ENCODE measurements at regions not wholly inside any gene's neighbourhood (a gene's known extent, or its start where the extent isn't known, plus 50 kb on each side); places are given as distances from the start of the nearest gene placed in this dataset.

GRCh38 chr4:152091405-152091804 lies 330.6 kb upstream of the GATB start:
- Histone ChIP-seq H3K9me3 (ENCODE audit: low read depth) (no peaks in the 10 kb centered on the region), H3K9me2 (ENCODE audit: insufficient read depth) (no peaks in the 10 kb centered on the region), H3F3A (ENCODE audit: insufficient read depth) (no peaks in the 10 kb centered on the region), H4K20me1 (ENCODE audit: insufficient read depth) (no peaks in the 10 kb centered on the region), H3K79me2 (ENCODE audit: insufficient read depth) (no peaks in the 10 kb centered on the region), H3K9ac (no peak overlapping the region), H3K27ac (no peak overlapping the region), H3K27me3 (replicated peaks; ENCODE audit: insufficient read depth) (no peaks in the 10 kb centered on the region), H2AFZ (no peak overlapping the region), H3K4me3 (no peak overlapping the region), H3K36me3 (ENCODE audit: low read depth) (no peaks in the 10 kb centered on the region), H3K4me1 (ENCODE audit: insufficient read depth) (0 out of 2 replicates have a peak, but pooled peaks cover 11% of the 10 kb centered on the region), H3K4me2 (ENCODE audit: unreplicated experiment) (no peak overlapping the region)
- WGBS, 2 experiments (ENCODE audit: low coverage in 1 of 2, low lambda C conversion rate in 2 of 2, missing lambda C conversion rate in 2 of 2) = 76 to 78% methylated on average over 3 of the region's 3 CpGs
- in situ Hi-C loops (cut with MboI) = no loop called here
- TF ChIP-seq EZH2 (IDR thresholded peaks at IDR 0.05; ENCODE audit: insufficient read depth, poor library complexity, severe bottlenecking) (no peak), EZH2phosphoT487 (IDR thresholded peaks at IDR 0.05; ENCODE audit: insufficient read depth, low read depth) (no peak)
- DNase-seq = no peak

GRCh38 chr4:152090543-152090942 lies 329.7 kb upstream of the GATB start:
- Histone ChIP-seq H3K9me3 (ENCODE audit: low read depth) (no peaks in the 10 kb centered on the region), H3K4me1 (ENCODE audit: insufficient read depth) (0 out of 2 replicates have a peak, but pooled peaks cover 7% of the 10 kb centered on the region), H3K27me3 (replicated peaks; ENCODE audit: insufficient read depth) (no peaks in the 10 kb centered on the region), H3K36me3 (ENCODE audit: low read depth) (no peaks in the 10 kb centered on the region), H3K9me2 (ENCODE audit: insufficient read depth) (no peaks in the 10 kb centered on the region), H3K4me3 (no peak overlapping the region), H2AFZ (no peak overlapping the region), H3K4me2 (ENCODE audit: unreplicated experiment) (no peak overlapping the region), H3K79me2 (ENCODE audit: insufficient read depth) (no peaks in the 10 kb centered on the region), H3F3A (ENCODE audit: insufficient read depth) (no peaks in the 10 kb centered on the region), H3K9ac (no peak overlapping the region), H3K27ac (no peak overlapping the region), H4K20me1 (ENCODE audit: insufficient read depth) (no peaks in the 10 kb centered on the region)
- WGBS, 2 experiments (ENCODE audit: low coverage in 1 of 2, low lambda C conversion rate in 2 of 2, missing lambda C conversion rate in 2 of 2) = 82 to 85% methylated on average over 8 of the region's 8 CpGs
- in situ Hi-C loops (cut with MboI) = no loop called here
- no peak for DNase-seq
- TF ChIP-seq EZH2 (IDR thresholded peaks at IDR 0.05; ENCODE audit: insufficient read depth, poor library complexity, severe bottlenecking) (no peak), EZH2phosphoT487 (IDR thresholded peaks at IDR 0.05; ENCODE audit: insufficient read depth, low read depth) (no peak)

GRCh38 chr4:152089584-152089983 lies 328.8 kb upstream of the GATB start:
- Histone ChIP-seq H4K20me1 (ENCODE audit: insufficient read depth) (no peaks in the 10 kb centered on the region), H3F3A (ENCODE audit: insufficient read depth) (no peaks in the 10 kb centered on the region), H3K27me3 (replicated peaks; ENCODE audit: insufficient read depth) (peaks cover 8% of the 10 kb centered on the region; the same call in 1 of the 2 replicates), H3K79me2 (ENCODE audit: insufficient read depth) (no peaks in the 10 kb centered on the region), H3K27ac (no peak overlapping the region), H3K9ac (no peak overlapping the region), H3K36me3 (ENCODE audit: low read depth) (no peaks in the 10 kb centered on the region), H2AFZ (no peak overlapping the region), H3K9me2 (ENCODE audit: insufficient read depth) (no peaks in the 10 kb centered on the region), H3K9me3 (ENCODE audit: low read depth) (no peaks in the 10 kb centered on the region), H3K4me2 (ENCODE audit: unreplicated experiment) (no peak overlapping the region), H3K4me1 (ENCODE audit: insufficient read depth) (no peaks in the 10 kb centered on the region), H3K4me3 (no peak overlapping the region)
- in situ Hi-C loops (cut with MboI) = no loop called here
- DNase-seq = no peak
- TF ChIP-seq EZH2 (IDR thresholded peaks at IDR 0.05; ENCODE audit: insufficient read depth, poor library complexity, severe bottlenecking) = no peak
- TF ChIP-seq EZH2phosphoT487 (IDR thresholded peaks at IDR 0.05; ENCODE audit: insufficient read depth, low read depth) = no peak
- WGBS, 2 experiments (ENCODE audit: low coverage in 1 of 2, low lambda C conversion rate in 2 of 2, missing lambda C conversion rate in 2 of 2) = 61 to 68% methylated on average over 2 of the region's 2 CpGs

GRCh38 chr4:152087335-152087734 lies 326.5 kb upstream of the GATB start:
- DNase-seq = no peak
- Histone ChIP-seq H3K4me2 (ENCODE audit: unreplicated experiment) (no peak overlapping the region), H3K9me2 (ENCODE audit: insufficient read depth) (no peaks in the 10 kb centered on the region), H3F3A (ENCODE audit: insufficient read depth) (no peaks in the 10 kb centered on the region), H3K27ac (no peak overlapping the region), H3K79me2 (ENCODE audit: insufficient read depth) (no peaks in the 10 kb centered on the region), H4K20me1 (ENCODE audit: insufficient read depth) (no peaks in the 10 kb centered on the region), H2AFZ (no peak overlapping the region), H3K36me3 (ENCODE audit: low read depth) (no peaks in the 10 kb centered on the region), H3K4me1 (ENCODE audit: insufficient read depth) (no peaks in the 10 kb centered on the region), H3K4me3 (no peak overlapping the region), H3K27me3 (replicated peaks; ENCODE audit: insufficient read depth) (peaks cover 14% of the 10 kb centered on the region; the same call in 1 of the 2 replicates), H3K9me3 (ENCODE audit: low read depth) (no peaks in the 10 kb centered on the region), H3K9ac (no peak overlapping the region)
- TF ChIP-seq EZH2 (IDR thresholded peaks at IDR 0.05; ENCODE audit: insufficient read depth, poor library complexity, severe bottlenecking) = no peak
- TF ChIP-seq EZH2phosphoT487 (IDR thresholded peaks at IDR 0.05; ENCODE audit: insufficient read depth, low read depth) = no peak
- 85 to 87% methylated on average over 6 of the region's 6 CpGs for WGBS, 2 experiments (ENCODE audit: low coverage in 1 of 2, low lambda C conversion rate in 2 of 2, missing lambda C conversion rate in 2 of 2)
- in situ Hi-C loops (cut with MboI) = no loop called here

GRCh38 chr4:152085657-152086056 lies 324.9 kb upstream of the GATB start:
- Histone ChIP-seq H3K9ac (no peak overlapping the region), H3K4me1 (ENCODE audit: insufficient read depth) (no peaks in the 10 kb centered on the region), H3K36me3 (ENCODE audit: low read depth) (no peaks in the 10 kb centered on the region), H3K9me3 (ENCODE audit: low read depth) (no peaks in the 10 kb centered on the region), H3K79me2 (ENCODE audit: insufficient read depth) (no peaks in the 10 kb centered on the region), H3K27ac (no peak overlapping the region), H3F3A (ENCODE audit: insufficient read depth) (no peaks in the 10 kb centered on the region), H3K4me2 (ENCODE audit: unreplicated experiment) (no peak overlapping the region), H3K9me2 (ENCODE audit: insufficient read depth) (no peaks in the 10 kb centered on the region), H4K20me1 (ENCODE audit: insufficient read depth) (no peaks in the 10 kb centered on the region), H3K27me3 (replicated peaks; ENCODE audit: insufficient read depth) (peaks cover 14% of the 10 kb centered on the region; the same call in 1 of the 2 replicates), H2AFZ (no peak overlapping the region), H3K4me3 (no peak overlapping the region)
- WGBS, 2 experiments (ENCODE audit: low coverage in 1 of 2, low lambda C conversion rate in 2 of 2, missing lambda C conversion rate in 2 of 2) = 0 to 5% methylated on average over 1 of the region's 1 CpG
- TF ChIP-seq EZH2 (IDR thresholded peaks at IDR 0.05; ENCODE audit: insufficient read depth, poor library complexity, severe bottlenecking) (no peak), EZH2phosphoT487 (IDR thresholded peaks at IDR 0.05; ENCODE audit: insufficient read depth, low read depth) (no peak)
- in situ Hi-C loops (cut with MboI) = no loop called here
- DNase-seq = no peak

Data from GM23248 (cell line).